ENCODE measurements at regions not wholly inside any gene's neighbourhood (a gene's known extent, or its start where the extent isn't known, plus 50 kb on each side); places are given as distances from the start of the nearest gene placed in this dataset.

DNA sequence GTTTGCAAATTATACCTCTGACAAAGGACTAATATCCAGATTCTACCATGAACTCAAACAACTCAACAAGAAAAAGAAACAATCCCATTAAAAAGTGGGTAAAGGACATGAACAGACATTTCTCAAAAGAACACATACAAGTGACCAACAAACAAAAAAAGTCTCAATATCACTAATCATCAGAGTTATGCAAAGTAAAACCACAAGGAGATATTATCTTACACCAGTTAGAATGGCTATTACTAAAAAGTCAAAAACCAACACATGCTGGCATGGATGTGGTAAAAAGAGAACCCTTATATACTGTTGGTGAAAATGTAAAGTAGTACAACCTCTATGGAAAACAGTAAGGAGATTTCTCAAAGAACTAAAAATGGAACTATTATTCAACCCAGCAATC is 234.4 kb downstream of the NKX6-1 start:
- no peak for TF ChIP-seq CTCF (IDR thresholded peaks at IDR 0.05)
- TF ChIP-seq POLR2A (IDR thresholded peaks at IDR 0.05): no peak
- no peak for TF ChIP-seq EP300 (IDR thresholded peaks at IDR 0.05)

Measured in tibial nerve (tissue), 4 donors.